Hepatocyte (in vitro differentiated cells): ENCODE measurements at regions not wholly inside any gene's neighbourhood (a gene's known extent, or its start where the extent isn't known, plus 50 kb on each side); places are given as distances from the start of the nearest gene placed in this dataset.
A peak's percentile ranks its signal among the peaks of the same experiment; 100 is the strongest.

ENCODE experiments used
- DNase-seq: peaks from one replicate; pipeline ENCODE4 v3.0.0-alpha.2; 2016; ENCODE audit warnings: low spot score
- H2AFZ ChIP-seq: fragments of 200-600 bp; sonication (generic); 2 replicates; pipeline ENCODE4 v1.6.0; 2016; ENCODE audit warnings: antibody characterized with exemption, mild to moderate bottlenecking
- H3K27ac ChIP-seq: fragments of 200-600 bp; sonication (generic); 2 replicates; pipeline ENCODE4 v1.5.1; 2016; ENCODE audit warnings: mild to moderate bottlenecking
- H3K27me3 ChIP-seq: fragments of 200-600 bp; sonication (generic); 2 replicates; pipeline ENCODE4 v1.6.1; 2016
- H3K36me3 ChIP-seq: fragments of 200-600 bp; sonication (generic); replicated peaks from 2 replicates; pipeline ENCODE4 v1.5.1; 2016; ENCODE audit warnings: low read depth; ENCODE audit not compliant: insufficient read depth
- H3K4me1 ChIP-seq: fragments of 200-600 bp; sonication (generic); 2 replicates; pipeline ENCODE4 v1.5.1; 2016; ENCODE audit warnings: mild to moderate bottlenecking, moderate library complexity; ENCODE audit not compliant: insufficient read depth
- H3K4me2 ChIP-seq: fragments of 200-600 bp; sonication (generic); 2 replicates; pipeline ENCODE4 v1.6.0; 2016
- H3K4me3 ChIP-seq: fragments of 200-600 bp; sonication (generic); 2 replicates; pipeline ENCODE4 v1.5.1; 2016; ENCODE audit warnings: mild to moderate bottlenecking
- H3K79me2 ChIP-seq: fragments of 200-600 bp; sonication (generic); 2 replicates; pipeline ENCODE4 v1.6.0; 2017; ENCODE audit warnings: mild to moderate bottlenecking
- H3K9me2 ChIP-seq: fragments of 200-600 bp; sonication (generic); replicated peaks from 2 replicates; pipeline ENCODE4 v1.6.0; 2017; ENCODE audit warnings: mild to moderate bottlenecking; ENCODE audit not compliant: insufficient read depth
- H3K9me3 ChIP-seq: fragments of 200-600 bp; sonication (generic); 2 replicates; pipeline ENCODE4 v1.5.1; 2016; ENCODE audit warnings: low read depth, mild to moderate bottlenecking
- H4K20me1 ChIP-seq: fragments of 200-600 bp; sonication (generic); 2 replicates; pipeline ENCODE4 v1.6.0; 2016; ENCODE audit warnings: mild to moderate bottlenecking; ENCODE audit not compliant: insufficient read depth, poor library complexity, severe bottlenecking
- EZH2 ChIP-seq: fragments of 200-600 bp; sonication (generic); IDR thresholded peaks from 2 replicates; pipeline ENCODE4 v1.6.1; 2016; ENCODE audit warnings: antibody characterized with exemption, mild to moderate bottlenecking, borderline replicate concordance
- EZH2phosphoT487 ChIP-seq: fragments of 200-600 bp; sonication (generic); IDR thresholded peaks from one replicate; pipeline ENCODE4 v1.6.1; 2018; ENCODE audit warnings: antibody characterized with exemption, mild to moderate bottlenecking, low read depth, moderate library complexity; ENCODE audit not compliant: unreplicated experiment, severe bottlenecking
- WGBS: methylation state at CpG from one replicate; pipeline ENCODE4 v1.1.6; 2016; ENCODE audit warnings: low lambda C conversion rate; ENCODE audit errors: missing lambda C conversion rate; 5-methylcytosine and 5-hydroxymethylcytosine counted together
- TF ChIP-seq, protein P1 (sequence below): fragments of 200-600 bp; sonication (generic); IDR thresholded peaks from 2 replicates; pipeline ENCODE4 v1.5.1; 2016; ENCODE audit warnings: antibody characterized with exemption, mild to moderate bottlenecking; ENCODE audit not compliant: poor library complexity

DNA sequence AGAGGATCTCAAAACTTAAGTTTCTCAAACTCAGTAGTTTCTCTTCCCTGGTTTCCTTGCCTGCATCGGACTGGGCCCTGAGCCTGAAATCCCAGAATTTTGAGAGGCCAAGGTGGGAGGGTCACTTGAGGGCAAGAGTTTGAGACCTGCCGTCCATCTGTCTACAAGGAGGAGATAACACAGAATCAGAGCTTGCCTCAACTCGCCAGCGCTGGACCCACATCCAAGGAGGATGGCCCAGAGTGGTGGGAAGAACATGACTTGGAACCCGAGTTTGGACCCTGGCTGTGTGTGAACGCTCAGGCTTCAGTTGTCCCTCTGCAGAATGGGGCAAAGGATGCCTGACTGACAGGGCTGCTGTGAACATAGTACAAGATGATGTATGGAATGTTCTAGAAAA, 80.1 kb downstream of the MCFD2 start:
- H3K4me2 ChIP-seq: no peak overlapping the region
- H3K36me3 ChIP-seq: no peaks in the 10 kb centered on the region
- H3K27me3 ChIP-seq: no peaks in the 10 kb centered on the region
- no peaks in the 10 kb centered on the region for H3K79me2 ChIP-seq
- no peaks in the 10 kb centered on the region for H4K20me1 ChIP-seq
- no peak overlapping the region for H2AFZ ChIP-seq
- TF ChIP-seq EZH2 (no peak), EZH2phosphoT487 (no peak)
- TF ChIP-seq, protein P1, sequence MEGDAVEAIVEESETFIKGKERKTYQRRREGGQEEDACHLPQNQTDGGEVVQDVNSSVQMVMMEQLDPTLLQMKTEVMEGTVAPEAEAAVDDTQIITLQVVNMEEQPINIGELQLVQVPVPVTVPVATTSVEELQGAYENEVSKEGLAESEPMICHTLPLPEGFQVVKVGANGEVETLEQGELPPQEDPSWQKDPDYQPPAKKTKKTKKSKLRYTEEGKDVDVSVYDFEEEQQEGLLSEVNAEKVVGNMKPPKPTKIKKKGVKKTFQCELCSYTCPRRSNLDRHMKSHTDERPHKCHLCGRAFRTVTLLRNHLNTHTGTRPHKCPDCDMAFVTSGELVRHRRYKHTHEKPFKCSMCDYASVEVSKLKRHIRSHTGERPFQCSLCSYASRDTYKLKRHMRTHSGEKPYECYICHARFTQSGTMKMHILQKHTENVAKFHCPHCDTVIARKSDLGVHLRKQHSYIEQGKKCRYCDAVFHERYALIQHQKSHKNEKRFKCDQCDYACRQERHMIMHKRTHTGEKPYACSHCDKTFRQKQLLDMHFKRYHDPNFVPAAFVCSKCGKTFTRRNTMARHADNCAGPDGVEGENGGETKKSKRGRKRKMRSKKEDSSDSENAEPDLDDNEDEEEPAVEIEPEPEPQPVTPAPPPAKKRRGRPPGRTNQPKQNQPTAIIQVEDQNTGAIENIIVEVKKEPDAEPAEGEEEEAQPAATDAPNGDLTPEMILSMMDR: no peak
- peaks cover 4% of the 10 kb centered on the region for H3K4me1 ChIP-seq
- H3K9me2 ChIP-seq: no peaks in the 10 kb centered on the region
- H3K27ac ChIP-seq: no peak overlapping the region
- DNase-seq: no peak
- no peak overlapping the region for H3K4me3 ChIP-seq
- 90% methylated on average over 6 of the region's 6 CpGs for WGBS
- no peaks in the 10 kb centered on the region for H3K9me3 ChIP-seq

DNA sequence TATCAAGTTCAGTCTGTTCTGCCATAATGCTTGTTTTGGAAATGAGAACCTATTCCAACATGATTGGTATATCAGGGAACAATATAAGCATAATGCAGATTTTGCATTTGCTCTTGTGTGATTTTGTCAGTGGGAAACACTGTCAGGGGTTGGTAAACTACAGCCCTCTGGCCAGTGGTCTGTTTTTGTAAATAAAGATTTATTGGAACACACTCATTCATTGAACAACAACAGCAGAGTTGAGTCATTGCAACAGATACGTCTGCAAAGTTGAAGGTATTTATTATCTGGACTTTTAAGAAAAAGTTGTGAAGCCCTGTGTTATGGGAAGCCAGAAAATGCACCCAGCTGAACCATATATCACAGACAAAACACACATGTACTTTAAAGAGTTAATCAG, 83.1 kb downstream of the MCFD2 start:
- TF ChIP-seq EZH2phosphoT487: no peak
- no peak for TF ChIP-seq EZH2
- TF ChIP-seq, protein P1: no peak
- Histone ChIP-seq H4K20me1 (no peaks in the 10 kb centered on the region), H3K4me1 (peaks cover 4% of the 10 kb centered on the region), H3K9me3 (no peaks in the 10 kb centered on the region), H3K9me2 (no peaks in the 10 kb centered on the region), H3K27ac (no peak overlapping the region), H3K79me2 (no peaks in the 10 kb centered on the region), H3K36me3 (no peaks in the 10 kb centered on the region), H2AFZ (no peak overlapping the region), H3K27me3 (no peaks in the 10 kb centered on the region), H3K4me3 (no peak overlapping the region), H3K4me2 (no peak overlapping the region)
- WGBS: 48% methylated on average over 1 of the region's 1 CpG
- no peak for DNase-seq

DNA sequence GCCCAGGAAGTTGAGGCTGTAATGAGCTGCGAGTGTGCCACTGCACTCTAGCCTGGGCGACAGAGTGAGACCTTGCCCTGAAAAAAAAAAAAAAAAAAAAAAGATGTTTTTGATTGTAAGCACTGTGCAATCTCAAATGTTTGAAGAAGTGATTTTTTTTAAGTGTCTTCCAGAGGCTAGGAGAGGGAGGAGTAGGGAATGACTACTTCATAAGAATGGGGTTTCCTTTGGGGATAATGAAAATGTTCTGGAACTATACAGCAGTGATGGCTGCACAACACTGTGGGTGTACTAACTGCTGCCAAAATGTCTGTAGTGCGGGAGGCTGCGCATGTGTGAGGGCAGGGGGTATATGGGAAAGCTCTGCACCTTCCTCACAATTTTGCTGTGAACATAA, 83.7 kb downstream of the MCFD2 start:
- no peak for DNase-seq
- Histone ChIP-seq H3K9me3 (no peaks in the 10 kb centered on the region), H3K9me2 (no peaks in the 10 kb centered on the region), H3K36me3 (no peaks in the 10 kb centered on the region), H3K4me3 (no peak overlapping the region), H3K27ac (peak overlapping the region; percentile 26), H3K27me3 (no peaks in the 10 kb centered on the region), H3K4me2 (no peak overlapping the region), H3K79me2 (no peaks in the 10 kb centered on the region), H4K20me1 (no peaks in the 10 kb centered on the region), H2AFZ (no peak overlapping the region), H3K4me1 (peaks cover 4% of the 10 kb centered on the region)
- no peak for TF ChIP-seq EZH2phosphoT487
- TF ChIP-seq, protein P1: no peak
- no peak for TF ChIP-seq EZH2
- 96% methylated on average over 4 of the region's 4 CpGs for WGBS
